Erythroblast (primary cell): ENCODE measurements at regions not wholly inside any gene's neighbourhood (a gene's known extent, or its start where the extent isn't known, plus 50 kb on each side); places are given as distances from the start of the nearest gene placed in this dataset.

Experiments
- GATA1 ChIP-seq: IDR thresholded peaks from 2 replicates; pipeline ENCODE4 v1.6.1; 2011; ENCODE audit warnings: low read depth, mild to moderate bottlenecking, control low read depth, low read length, moderate library complexity
- POLR2A ChIP-seq: IDR thresholded peaks from 2 replicates; pipeline ENCODE4 v1.6.1; 2011; ENCODE audit warnings: mild to moderate bottlenecking, low read length

DNA sequence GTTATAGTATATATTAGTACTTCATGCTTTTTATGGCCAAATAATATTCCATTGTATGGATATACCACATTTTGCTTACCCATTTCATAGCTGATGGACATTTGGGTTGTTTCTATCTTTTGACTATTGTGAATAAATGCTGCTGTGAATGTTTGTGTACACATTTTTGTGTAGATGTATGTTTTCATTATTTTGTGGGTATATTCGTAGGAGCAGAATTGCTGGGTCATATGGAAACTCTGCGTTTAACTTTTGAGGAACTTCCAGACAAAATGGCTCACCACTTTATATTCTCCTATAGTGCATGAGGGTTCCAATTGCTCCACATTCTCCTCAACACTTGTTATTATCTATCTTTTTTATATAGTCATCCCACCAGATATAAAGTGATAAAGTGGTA is 88.6 kb downstream of the CCT6B start:
- TF ChIP-seq POLR2A (no peak), GATA1 (no peak)
